ENCODE measurements at regions not wholly inside any gene's neighbourhood (a gene's known extent, or its start where the extent isn't known, plus 50 kb on each side); places are given as distances from the start of the nearest gene placed in this dataset.
"Not testable (repeated sequence)": the region's sequence is repeated elsewhere in the genome, so short reads cannot be mapped to it uniquely, and the experiment has no call there.

DNA sequence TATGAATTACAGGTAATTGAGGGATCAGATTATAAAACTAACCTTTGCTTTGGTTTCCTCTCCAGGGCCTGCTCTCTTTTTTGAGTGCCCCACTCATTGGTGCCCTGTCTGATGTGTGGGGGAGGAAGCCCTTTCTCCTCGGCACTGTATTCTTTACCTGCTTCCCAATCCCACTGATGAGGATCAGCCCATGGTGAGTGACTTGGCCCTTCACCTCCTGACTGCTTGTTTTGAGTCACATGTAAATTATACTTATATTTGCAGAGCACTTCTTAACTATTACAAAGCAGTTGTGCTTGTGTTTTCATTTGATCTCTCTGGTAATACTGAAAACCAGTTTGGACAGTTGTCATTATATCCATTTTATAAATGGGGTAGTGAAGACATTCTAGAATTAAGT is 109.9 kb upstream of the NUTM2F start:
- not testable (repeated sequence) for H3K27me3 ChIP-seq; H3K9me3 ChIP-seq; DNase-seq (ENCODE audit: low spot score in 2 of 2); H3K4me1 ChIP-seq; H3K4me3 ChIP-seq; H3K27ac ChIP-seq
- WGBS, result 95% methylated on average over 1 of the region's 1 CpG
- H3K36me3 ChIP-seq, result peaks cover 21% of the 10 kb centered on the region

DNA sequence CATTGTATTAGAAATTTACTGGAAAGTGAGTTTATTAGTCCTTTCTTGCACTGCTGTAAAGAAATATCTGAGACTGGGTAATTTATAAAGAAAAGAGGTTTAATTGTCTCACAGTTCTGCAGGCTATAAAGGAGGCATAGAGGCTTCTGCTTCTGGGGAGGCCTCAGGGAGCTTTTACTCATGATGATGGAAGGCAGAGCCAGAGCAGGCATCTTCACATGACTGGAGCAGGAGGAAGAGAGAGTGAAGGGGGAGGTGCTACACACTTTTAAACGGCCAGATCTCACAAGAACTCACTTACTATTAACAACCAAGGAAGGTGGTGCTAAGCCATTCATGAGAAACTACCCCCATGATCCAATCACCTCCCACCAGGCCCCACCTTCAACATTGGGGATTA is 112.7 kb upstream of the NUTM2F start:
- H3K27ac ChIP-seq; DNase-seq (ENCODE audit: low spot score in 2 of 2); H3K4me3 ChIP-seq; H3K4me1 ChIP-seq; H3K9me3 ChIP-seq; H3K27me3 ChIP-seq: not testable (repeated sequence)
- peaks cover 24% of the 10 kb centered on the region for H3K36me3 ChIP-seq
- WGBS, result 42% methylated on average over 1 of the region's 1 CpG

DNA sequence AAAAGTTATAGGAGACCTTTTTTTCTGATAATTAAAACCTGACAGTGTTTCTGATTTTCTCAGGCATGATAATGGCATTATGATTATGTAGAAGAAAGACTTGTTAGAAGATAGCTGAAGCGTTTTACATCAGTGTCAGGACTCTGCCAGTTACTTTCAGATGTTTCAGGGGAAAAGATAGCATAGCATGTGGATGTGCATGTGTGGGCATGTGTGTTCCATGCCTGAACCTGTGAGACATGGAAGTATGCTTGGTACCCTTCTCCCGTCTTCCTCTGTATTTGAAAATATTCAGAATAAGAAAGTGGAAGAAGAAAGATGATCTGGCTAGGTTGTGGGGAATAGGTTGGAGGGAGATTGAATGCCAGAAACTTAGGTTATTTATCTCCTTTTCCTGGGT is 113.1 kb upstream of the PCAT7 start:
- no peak for TF ChIP-seq POLR2AphosphoS5 (IDR thresholded peaks at IDR 0.05)
- TF ChIP-seq EP300 (IDR thresholded peaks at IDR 0.05), result no peak
- TF ChIP-seq, protein P1, sequence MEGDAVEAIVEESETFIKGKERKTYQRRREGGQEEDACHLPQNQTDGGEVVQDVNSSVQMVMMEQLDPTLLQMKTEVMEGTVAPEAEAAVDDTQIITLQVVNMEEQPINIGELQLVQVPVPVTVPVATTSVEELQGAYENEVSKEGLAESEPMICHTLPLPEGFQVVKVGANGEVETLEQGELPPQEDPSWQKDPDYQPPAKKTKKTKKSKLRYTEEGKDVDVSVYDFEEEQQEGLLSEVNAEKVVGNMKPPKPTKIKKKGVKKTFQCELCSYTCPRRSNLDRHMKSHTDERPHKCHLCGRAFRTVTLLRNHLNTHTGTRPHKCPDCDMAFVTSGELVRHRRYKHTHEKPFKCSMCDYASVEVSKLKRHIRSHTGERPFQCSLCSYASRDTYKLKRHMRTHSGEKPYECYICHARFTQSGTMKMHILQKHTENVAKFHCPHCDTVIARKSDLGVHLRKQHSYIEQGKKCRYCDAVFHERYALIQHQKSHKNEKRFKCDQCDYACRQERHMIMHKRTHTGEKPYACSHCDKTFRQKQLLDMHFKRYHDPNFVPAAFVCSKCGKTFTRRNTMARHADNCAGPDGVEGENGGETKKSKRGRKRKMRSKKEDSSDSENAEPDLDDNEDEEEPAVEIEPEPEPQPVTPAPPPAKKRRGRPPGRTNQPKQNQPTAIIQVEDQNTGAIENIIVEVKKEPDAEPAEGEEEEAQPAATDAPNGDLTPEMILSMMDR (IDR thresholded peaks at IDR 0.05), result no peak
- no peak for TF ChIP-seq POLR2A (IDR thresholded peaks at IDR 0.05)
- Histone ChIP-seq H3K27me3 (no peaks in the 10 kb centered on the region), H3K27ac (no peak overlapping the region), H3K36me3 (peaks cover 24% of the 10 kb centered on the region), H3K9me3 (no peaks in the 10 kb centered on the region), H3K4me3 (no peak overlapping the region), H3K4me1 (no peaks in the 10 kb centered on the region)
- 72% methylated on average over 2 of the region's 2 CpGs for WGBS
- DNase-seq (ENCODE audit: low spot score in 2 of 2), result no peak

DNA sequence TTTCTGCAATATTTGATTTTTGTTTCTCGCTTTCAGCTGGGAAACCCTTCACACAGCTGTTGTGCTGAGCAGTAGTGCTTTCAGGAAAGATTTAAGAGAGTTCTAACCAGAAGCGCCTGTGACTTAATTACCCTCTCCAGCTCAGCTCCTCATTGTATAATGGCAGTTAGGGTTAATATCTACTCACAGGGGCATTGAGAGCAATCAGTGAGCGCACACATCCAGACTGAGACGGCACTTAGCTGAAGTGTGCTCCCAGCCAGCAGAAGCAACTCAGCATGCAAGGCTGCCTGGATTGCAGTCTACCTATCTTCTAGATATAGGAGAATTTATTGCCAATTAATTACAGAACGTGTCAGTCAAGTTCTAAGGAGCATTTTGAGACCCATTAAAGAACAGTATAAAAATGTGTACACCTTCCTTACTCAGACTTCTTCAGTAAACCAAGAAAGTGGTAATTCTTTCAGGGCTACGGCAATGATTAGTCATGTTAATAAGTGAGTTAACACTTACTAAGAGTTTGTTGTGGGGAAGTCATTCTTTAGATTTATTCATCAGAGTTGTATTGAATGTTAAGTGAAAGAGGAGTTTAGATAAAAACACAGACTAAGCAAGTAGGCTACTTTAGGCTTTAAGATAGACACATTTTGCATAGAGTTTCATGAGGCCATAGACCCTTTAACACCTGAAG is 111.7 kb upstream of the PCAT7 start:
- no peak overlapping the region for H3K4me3 ChIP-seq
- H3K27ac ChIP-seq, result no peak overlapping the region
- TF ChIP-seq, protein P1 (IDR thresholded peaks at IDR 0.05), result no peak
- TF ChIP-seq EP300 (IDR thresholded peaks at IDR 0.05) (no peak), POLR2AphosphoS5 (IDR thresholded peaks at IDR 0.05) (no peak), POLR2A (IDR thresholded peaks at IDR 0.05) (no peak)
- 91% methylated on average over 6 of the region's 6 CpGs for WGBS
- no peaks in the 10 kb centered on the region for H3K4me1 ChIP-seq
- H3K36me3 ChIP-seq, result peaks cover 30% of the 10 kb centered on the region
- H3K9me3 ChIP-seq, result no peaks in the 10 kb centered on the region
- H3K27me3 ChIP-seq, result no peaks in the 10 kb centered on the region
- no peak for DNase-seq (ENCODE audit: low spot score in 2 of 2)

DNA sequence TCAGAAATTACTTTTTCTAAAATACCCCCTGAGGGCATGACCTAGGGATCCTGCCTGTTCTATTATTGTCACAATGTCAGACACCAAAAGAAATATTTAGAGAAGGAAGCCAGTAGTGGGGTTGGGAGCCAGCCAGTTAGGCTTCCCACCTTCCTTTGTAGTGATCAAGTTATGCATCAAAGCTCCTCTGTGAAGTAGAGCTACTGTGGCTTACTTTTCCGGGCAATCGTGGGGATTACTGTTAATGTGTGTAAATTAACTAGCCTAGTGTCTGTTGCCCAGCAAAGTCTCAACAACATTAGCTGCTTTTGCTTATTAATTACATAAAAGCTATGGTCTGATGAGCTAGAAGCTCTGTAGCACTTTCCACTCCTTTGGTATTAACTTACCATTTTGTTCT is 109.0 kb upstream of the PCAT7 start:
- Histone ChIP-seq H3K9me3 (no peaks in the 10 kb centered on the region), H3K27me3 (no peaks in the 10 kb centered on the region), H3K4me1 (no peaks in the 10 kb centered on the region), H3K4me3 (no peak overlapping the region), H3K27ac (no peak overlapping the region), H3K36me3 (peaks cover 50% of the 10 kb centered on the region)
- DNase-seq (ENCODE audit: low spot score in 2 of 2), result no peak
- WGBS, result 57% methylated on average over 2 of the region's 2 CpGs
- TF ChIP-seq POLR2AphosphoS5 (IDR thresholded peaks at IDR 0.05) (no peak), EP300 (IDR thresholded peaks at IDR 0.05) (no peak), POLR2A (IDR thresholded peaks at IDR 0.05) (no peak)
- TF ChIP-seq, protein P1 (IDR thresholded peaks at IDR 0.05), result no peak

DNA sequence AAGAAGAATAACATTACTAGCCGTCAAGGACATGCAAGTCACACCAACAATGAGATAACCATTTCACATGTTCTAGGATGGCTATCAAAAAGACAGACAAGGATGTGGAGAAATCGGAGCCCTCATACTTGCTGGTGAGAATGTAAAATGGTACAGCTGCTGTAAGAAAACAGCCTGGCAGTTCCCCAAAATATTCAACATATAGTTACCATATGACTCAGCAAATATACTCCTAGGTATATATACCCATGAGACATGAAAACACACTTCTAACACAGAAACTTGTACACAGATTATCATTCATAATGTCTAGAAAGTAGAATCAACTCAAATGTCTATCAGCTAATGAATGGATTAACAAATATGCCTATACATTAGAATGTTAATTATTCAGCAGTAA is 105.4 kb upstream of the PCAT7 start:
- WGBS, result 86% methylated on average over 2 of the region's 2 CpGs
- H3K27ac ChIP-seq, result no peak overlapping the region
- TF ChIP-seq EP300 (IDR thresholded peaks at IDR 0.05), result no peak

DNA sequence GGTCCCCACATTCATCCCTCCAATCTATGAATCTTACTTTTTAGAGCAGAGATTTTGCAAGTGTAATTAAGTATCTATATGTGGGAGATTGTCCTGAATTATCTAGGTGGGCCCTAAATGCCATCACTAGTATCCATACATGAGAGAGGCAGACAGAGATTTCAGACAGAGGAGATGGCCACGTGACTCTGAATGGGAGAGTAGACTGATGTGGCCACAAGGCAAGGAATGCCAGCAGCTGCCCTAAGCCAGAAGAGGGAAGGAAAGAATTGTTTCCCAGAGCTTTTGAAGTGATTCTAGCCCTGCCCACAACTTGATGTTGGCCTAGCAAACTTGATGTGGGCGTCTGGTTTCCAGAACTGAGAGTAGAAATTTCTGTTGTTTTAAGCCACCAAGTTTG is 90.1 kb upstream of the PCAT7 start:
- 73% methylated on average over 2 of the region's 2 CpGs for WGBS
- no peak for TF ChIP-seq EP300 (IDR thresholded peaks at IDR 0.05)
- no peak for TF ChIP-seq POLR2A (IDR thresholded peaks at IDR 0.05)
- no peak for TF ChIP-seq POLR2AphosphoS5 (IDR thresholded peaks at IDR 0.05)
- TF ChIP-seq, protein P1 (IDR thresholded peaks at IDR 0.05), result no peak
- no peak overlapping the region for H3K27ac ChIP-seq
- peaks cover 19% of the 10 kb centered on the region for H3K9me3 ChIP-seq
- H3K4me3 ChIP-seq, result no peak overlapping the region
- no peaks in the 10 kb centered on the region for H3K27me3 ChIP-seq
- peaks cover 28% of the 10 kb centered on the region for H3K36me3 ChIP-seq
- no peaks in the 10 kb centered on the region for H3K4me1 ChIP-seq
- no peak for DNase-seq (ENCODE audit: low spot score in 2 of 2)

More for the DNA sequence above, 105.4 kb upstream of the PCAT7 start:
- H3K4me3 ChIP-seq, result no peak overlapping the region
- no peaks in the 10 kb centered on the region for H3K9me3 ChIP-seq
- H3K27me3 ChIP-seq, result no peaks in the 10 kb centered on the region
- H3K36me3 ChIP-seq, result peaks cover 53% of the 10 kb centered on the region
- no peaks in the 10 kb centered on the region for H3K4me1 ChIP-seq
- no peak for DNase-seq (ENCODE audit: low spot score in 2 of 2)

DNA sequence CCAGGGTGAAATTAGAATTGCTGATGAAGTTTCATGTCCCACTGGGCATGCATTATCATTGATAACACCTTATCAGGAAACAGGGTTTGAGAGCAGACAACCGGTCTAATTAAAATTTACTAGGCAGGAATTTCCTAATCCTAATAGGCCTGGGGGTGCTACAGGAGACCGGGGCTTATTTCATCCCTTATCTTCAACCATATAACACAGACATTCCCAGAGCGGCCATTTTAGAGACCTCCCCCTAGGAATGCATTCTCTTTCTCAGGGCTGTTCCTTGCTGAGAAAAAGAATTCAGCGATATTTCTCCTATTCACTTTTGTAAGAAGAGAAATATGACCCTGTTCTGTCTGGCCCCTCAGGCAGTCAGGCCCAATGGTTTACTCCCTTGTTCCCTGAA is 82.8 kb upstream of the PCAT7 start:
- DNase-seq (ENCODE audit: low spot score in 2 of 2); H3K9me3 ChIP-seq; H3K27ac ChIP-seq; H3K4me1 ChIP-seq; H3K36me3 ChIP-seq; H3K4me3 ChIP-seq; H3K27me3 ChIP-seq: not testable (repeated sequence)
- WGBS, result 91% methylated on average over 4 of the region's 4 CpGs
